ENCODE measurements at regions not wholly inside any gene's neighbourhood (a gene's known extent, or its start where the extent isn't known, plus 50 kb on each side); places are given as distances from the start of the nearest gene placed in this dataset.
"Not testable (repeated sequence)": the region's sequence is repeated elsewhere in the genome, so short reads cannot be mapped to it uniquely, and the experiment has no call there.

GRCh38 chr4:124070688-124071484 lies 641.6 kb downstream of the ANKRD50 start:
- DNase-seq, result no peak
- Histone ChIP-seq H3K9me3 (ENCODE audit: control insufficient read depth, low read length) (no peaks in the 10 kb centered on the region), H3K27me3 (replicated peaks; ENCODE audit: control insufficient read depth, insufficient read depth, low read length, poor library complexity, severe bottlenecking) (no peaks in the 10 kb centered on the region), H3K4me1 (ENCODE audit: control insufficient read depth, insufficient read depth, low read length, poor library complexity, severe bottlenecking) (no peaks in the 10 kb centered on the region), H3K27ac (ENCODE audit: insufficient read depth, low read length, poor library complexity, severe bottlenecking) (no peak overlapping the region), H3K36me3 (ENCODE audit: control insufficient read depth, insufficient read depth, low read length) (no peaks in the 10 kb centered on the region), H3K4me3 (ENCODE audit: insufficient read depth, low read depth, low read length, poor library complexity, severe bottlenecking) (no peak overlapping the region)

GRCh38 chr4:124075276-124075675 lies 637.3 kb downstream of the ANKRD50 start:
- H3K36me3 ChIP-seq (ENCODE audit: control insufficient read depth, insufficient read depth, low read length); H3K27me3 ChIP-seq (replicated peaks; ENCODE audit: control insufficient read depth, insufficient read depth, low read length, poor library complexity, severe bottlenecking); H3K4me1 ChIP-seq (ENCODE audit: control insufficient read depth, insufficient read depth, low read length, poor library complexity, severe bottlenecking); DNase-seq; H3K27ac ChIP-seq (ENCODE audit: insufficient read depth, low read length, poor library complexity, severe bottlenecking); H3K9me3 ChIP-seq (ENCODE audit: control insufficient read depth, low read length); H3K4me3 ChIP-seq (ENCODE audit: insufficient read depth, low read depth, low read length, poor library complexity, severe bottlenecking): not testable (repeated sequence)

GRCh38 chr4:124079174-124079780 lies 633.3 kb downstream of the ANKRD50 start:
- H3K4me3 ChIP-seq (ENCODE audit: insufficient read depth, low read depth, low read length, poor library complexity, severe bottlenecking), result no peak overlapping the region
- DNase-seq, result no peak
- no peaks in the 10 kb centered on the region for H3K36me3 ChIP-seq (ENCODE audit: control insufficient read depth, insufficient read depth, low read length)
- no peak overlapping the region for H3K27ac ChIP-seq (ENCODE audit: insufficient read depth, low read length, poor library complexity, severe bottlenecking)
- H3K9me3 ChIP-seq (ENCODE audit: control insufficient read depth, low read length), result no peaks in the 10 kb centered on the region
- no peaks in the 10 kb centered on the region for H3K27me3 ChIP-seq (replicated peaks; ENCODE audit: control insufficient read depth, insufficient read depth, low read length, poor library complexity, severe bottlenecking)
- H3K4me1 ChIP-seq (ENCODE audit: control insufficient read depth, insufficient read depth, low read length, poor library complexity, severe bottlenecking), result no peaks in the 10 kb centered on the region

- Histone ChIP-seq H3K27me3 (replicated peaks; ENCODE audit: control insufficient read depth, insufficient read depth, low read length, poor library complexity, severe bottlenecking) (no peaks in the 10 kb centered on the region), H3K4me1 (ENCODE audit: control insufficient read depth, insufficient read depth, low read length, poor library complexity, severe bottlenecking) (no peaks in the 10 kb centered on the region), H3K36me3 (ENCODE audit: control insufficient read depth, insufficient read depth, low read length) (no peaks in the 10 kb centered on the region), H3K4me3 (ENCODE audit: insufficient read depth, low read depth, low read length, poor library complexity, severe bottlenecking) (no peak overlapping the region), H3K27ac (ENCODE audit: insufficient read depth, low read length, poor library complexity, severe bottlenecking) (no peak overlapping the region), H3K9me3 (ENCODE audit: control insufficient read depth, low read length) (no peaks in the 10 kb centered on the region)
- no peak for DNase-seq
Observed at GRCh38 chr4:124083711-124084110, 628.8 kb downstream of the ANKRD50 start.

GRCh38 chr4:124085561-124086180 lies 626.9 kb downstream of the ANKRD50 start:
- no peak overlapping the region for H3K27ac ChIP-seq (ENCODE audit: insufficient read depth, low read length, poor library complexity, severe bottlenecking)
- H3K36me3 ChIP-seq (ENCODE audit: control insufficient read depth, insufficient read depth, low read length), result no peaks in the 10 kb centered on the region
- H3K9me3 ChIP-seq (ENCODE audit: control insufficient read depth, low read length), result no peaks in the 10 kb centered on the region
- H3K4me1 ChIP-seq (ENCODE audit: control insufficient read depth, insufficient read depth, low read length, poor library complexity, severe bottlenecking), result no peaks in the 10 kb centered on the region
- no peak overlapping the region for H3K4me3 ChIP-seq (ENCODE audit: insufficient read depth, low read depth, low read length, poor library complexity, severe bottlenecking)
- no peaks in the 10 kb centered on the region for H3K27me3 ChIP-seq (replicated peaks; ENCODE audit: control insufficient read depth, insufficient read depth, low read length, poor library complexity, severe bottlenecking)
- DNase-seq, result no peak

- H3K36me3 ChIP-seq (ENCODE audit: control insufficient read depth, insufficient read depth, low read length), result no peaks in the 10 kb centered on the region
- H3K4me3 ChIP-seq (ENCODE audit: insufficient read depth, low read depth, low read length, poor library complexity, severe bottlenecking), result no peak overlapping the region
- H3K27me3 ChIP-seq (replicated peaks; ENCODE audit: control insufficient read depth, insufficient read depth, low read length, poor library complexity, severe bottlenecking), result no peaks in the 10 kb centered on the region
- H3K4me1 ChIP-seq (ENCODE audit: control insufficient read depth, insufficient read depth, low read length, poor library complexity, severe bottlenecking), result no peaks in the 10 kb centered on the region
- no peak for DNase-seq
- no peak overlapping the region for H3K27ac ChIP-seq (ENCODE audit: insufficient read depth, low read length, poor library complexity, severe bottlenecking)
- H3K9me3 ChIP-seq (ENCODE audit: control insufficient read depth, low read length), result no peaks in the 10 kb centered on the region
Observed at GRCh38 chr4:124090021-124090420, 622.5 kb downstream of the ANKRD50 start.

- H3K27me3 ChIP-seq (replicated peaks; ENCODE audit: control insufficient read depth, insufficient read depth, low read length, poor library complexity, severe bottlenecking), result no peaks in the 10 kb centered on the region
- H3K9me3 ChIP-seq (ENCODE audit: control insufficient read depth, low read length), result no peaks in the 10 kb centered on the region
- no peaks in the 10 kb centered on the region for H3K4me1 ChIP-seq (ENCODE audit: control insufficient read depth, insufficient read depth, low read length, poor library complexity, severe bottlenecking)
- no peak for DNase-seq
- no peak overlapping the region for H3K4me3 ChIP-seq (ENCODE audit: insufficient read depth, low read depth, low read length, poor library complexity, severe bottlenecking)
- H3K36me3 ChIP-seq (ENCODE audit: control insufficient read depth, insufficient read depth, low read length), result no peaks in the 10 kb centered on the region
- no peak overlapping the region for H3K27ac ChIP-seq (ENCODE audit: insufficient read depth, low read length, poor library complexity, severe bottlenecking)
Observed at GRCh38 chr4:124092101-124092500, 620.4 kb downstream of the ANKRD50 start.

GRCh38 chr4:124092541-124092984 lies 620.0 kb downstream of the ANKRD50 start:
- H3K4me3 ChIP-seq (ENCODE audit: insufficient read depth, low read depth, low read length, poor library complexity, severe bottlenecking), result no peak overlapping the region
- H3K36me3 ChIP-seq (ENCODE audit: control insufficient read depth, insufficient read depth, low read length), result no peaks in the 10 kb centered on the region
- no peaks in the 10 kb centered on the region for H3K4me1 ChIP-seq (ENCODE audit: control insufficient read depth, insufficient read depth, low read length, poor library complexity, severe bottlenecking)
- no peaks in the 10 kb centered on the region for H3K27me3 ChIP-seq (replicated peaks; ENCODE audit: control insufficient read depth, insufficient read depth, low read length, poor library complexity, severe bottlenecking)
- DNase-seq, result no peak
- H3K27ac ChIP-seq (ENCODE audit: insufficient read depth, low read length, poor library complexity, severe bottlenecking), result no peak overlapping the region
- no peaks in the 10 kb centered on the region for H3K9me3 ChIP-seq (ENCODE audit: control insufficient read depth, low read length)

DNA sequence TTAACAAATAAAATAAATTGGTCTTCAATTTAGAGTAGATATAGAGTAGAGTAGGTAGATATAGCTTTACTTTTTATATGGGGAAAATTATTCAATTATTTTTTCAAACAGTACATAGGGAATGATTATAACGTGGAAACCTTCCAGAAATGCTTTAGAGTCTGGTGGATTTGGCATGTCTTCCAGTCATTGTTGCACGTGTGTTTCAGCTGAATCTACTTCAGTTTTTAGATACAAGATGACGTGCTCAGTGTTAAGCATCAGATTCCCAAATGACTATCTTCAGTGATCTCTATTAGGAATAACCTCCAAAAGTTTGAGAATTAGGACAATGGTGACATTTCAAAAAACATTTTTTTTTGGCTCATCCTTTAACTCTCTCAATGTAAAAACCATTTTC lies 616.9 kb downstream of the ANKRD50 start:
- no peaks in the 10 kb centered on the region for H3K27me3 ChIP-seq (replicated peaks; ENCODE audit: control insufficient read depth, insufficient read depth, low read length, poor library complexity, severe bottlenecking)
- no peaks in the 10 kb centered on the region for H3K4me1 ChIP-seq (ENCODE audit: control insufficient read depth, insufficient read depth, low read length, poor library complexity, severe bottlenecking)
- no peaks in the 10 kb centered on the region for H3K9me3 ChIP-seq (ENCODE audit: control insufficient read depth, low read length)
- no peaks in the 10 kb centered on the region for H3K36me3 ChIP-seq (ENCODE audit: control insufficient read depth, insufficient read depth, low read length)
- no peak overlapping the region for H3K4me3 ChIP-seq (ENCODE audit: insufficient read depth, low read depth, low read length, poor library complexity, severe bottlenecking)
- H3K27ac ChIP-seq (ENCODE audit: insufficient read depth, low read length, poor library complexity, severe bottlenecking), result no peak overlapping the region
- DNase-seq, result no peak

DNA sequence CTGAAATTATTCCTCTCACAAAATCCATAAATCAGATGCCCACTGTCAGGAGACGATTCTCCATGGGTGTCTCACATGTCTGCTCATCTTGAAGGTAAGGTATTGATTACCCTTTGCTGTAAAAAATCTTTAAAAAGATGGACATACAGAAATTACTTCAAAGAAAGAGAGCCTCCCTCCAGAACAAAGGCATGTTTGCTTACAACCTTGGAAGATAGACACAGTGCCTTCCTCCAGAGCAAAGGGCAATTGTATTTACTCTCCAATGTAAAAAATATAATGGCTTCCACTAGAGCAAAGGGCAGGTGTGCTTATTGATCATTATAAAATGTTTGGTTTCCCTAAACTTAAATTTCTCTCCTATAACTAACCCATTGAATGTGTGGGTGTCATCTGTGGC lies 616.2 kb downstream of the ANKRD50 start:
- no peaks in the 10 kb centered on the region for H3K9me3 ChIP-seq (ENCODE audit: control insufficient read depth, low read length)
- H3K27ac ChIP-seq (ENCODE audit: insufficient read depth, low read length, poor library complexity, severe bottlenecking), result no peak overlapping the region
- H3K36me3 ChIP-seq (ENCODE audit: control insufficient read depth, insufficient read depth, low read length), result no peaks in the 10 kb centered on the region
- H3K4me3 ChIP-seq (ENCODE audit: insufficient read depth, low read depth, low read length, poor library complexity, severe bottlenecking), result no peak overlapping the region
- DNase-seq, result no peak
- no peaks in the 10 kb centered on the region for H3K27me3 ChIP-seq (replicated peaks; ENCODE audit: control insufficient read depth, insufficient read depth, low read length, poor library complexity, severe bottlenecking)
- H3K4me1 ChIP-seq (ENCODE audit: control insufficient read depth, insufficient read depth, low read length, poor library complexity, severe bottlenecking), result no peaks in the 10 kb centered on the region

All from effector memory CD4-positive, alpha-beta T cell (primary cell).